Activated CD8-positive, alpha-beta memory T cell treated with anti-CD3 and anti-CD28 coated beads, Interleukin-2, amount 50 U/mL, for 4 hours (primary cell): ENCODE measurements at regions not wholly inside any gene's neighbourhood (a gene's known extent, or its start where the extent isn't known, plus 50 kb on each side); places are given as distances from the start of the nearest gene placed in this dataset.

Experiments
- DNase-seq: peaks from one replicate; pipeline ENCODE4 v3.0.0-alpha.2; 2020

DNA sequence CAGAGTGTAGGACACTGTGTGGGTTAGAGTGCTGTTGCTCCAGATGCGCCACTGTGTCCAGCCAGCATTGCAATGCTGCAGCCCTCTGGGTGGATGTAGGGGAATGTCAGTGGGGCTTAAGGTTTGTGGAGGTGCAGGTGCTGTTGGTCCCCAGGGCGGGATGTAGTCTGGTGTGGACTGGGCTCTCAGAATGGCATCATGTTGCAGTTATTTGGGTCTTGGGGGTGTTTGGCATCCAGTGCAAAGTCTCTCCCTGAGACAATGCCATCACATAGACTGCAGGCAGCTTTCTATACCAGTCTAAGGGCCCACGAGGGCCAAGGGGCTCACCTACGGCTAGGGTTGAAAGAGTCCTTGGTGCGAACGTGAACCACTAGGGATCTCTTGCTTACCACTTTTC is 275.3 kb downstream of the SOX11 start:
- DNase-seq = no peak

DNA sequence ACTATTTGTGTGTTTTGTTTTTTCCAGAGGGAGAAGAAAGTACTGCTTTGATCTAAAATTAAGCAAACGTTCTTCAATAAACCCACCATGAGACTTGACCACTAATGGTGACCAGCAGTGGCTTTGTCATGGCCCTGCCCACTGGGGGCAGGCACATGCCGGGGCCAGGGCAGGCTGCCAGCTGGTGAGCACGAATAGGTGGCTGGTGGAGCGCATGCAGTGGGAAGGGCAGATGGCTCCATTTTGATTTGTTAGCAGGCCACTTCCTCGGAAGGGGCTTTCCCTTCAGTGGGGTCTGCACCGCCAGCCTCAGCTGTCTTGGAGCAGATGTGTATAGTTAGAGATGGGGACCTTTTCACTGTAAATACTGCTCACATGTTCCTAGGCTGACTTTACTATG is 277.1 kb downstream of the SOX11 start:
- DNase-seq = no peak

DNA sequence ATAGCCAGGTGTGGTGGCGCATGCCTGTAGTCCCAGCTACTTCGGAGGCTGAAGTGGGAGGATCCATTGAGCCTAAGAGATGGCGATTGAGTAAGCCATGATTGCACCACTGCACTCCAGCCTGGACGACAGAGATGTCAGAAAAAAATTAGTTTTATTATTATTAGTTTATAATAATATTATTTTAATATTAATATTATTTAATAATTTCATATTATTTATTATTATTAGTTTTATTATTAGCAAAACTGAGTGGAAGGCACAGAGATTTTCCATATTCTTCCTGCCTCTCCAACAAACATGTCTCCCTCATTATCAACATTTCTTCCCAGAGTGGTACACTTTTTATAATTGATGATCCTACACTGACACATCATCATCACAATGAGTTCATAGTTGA is 278.2 kb downstream of the SOX11 start:
- DNase-seq = no peak

DNA sequence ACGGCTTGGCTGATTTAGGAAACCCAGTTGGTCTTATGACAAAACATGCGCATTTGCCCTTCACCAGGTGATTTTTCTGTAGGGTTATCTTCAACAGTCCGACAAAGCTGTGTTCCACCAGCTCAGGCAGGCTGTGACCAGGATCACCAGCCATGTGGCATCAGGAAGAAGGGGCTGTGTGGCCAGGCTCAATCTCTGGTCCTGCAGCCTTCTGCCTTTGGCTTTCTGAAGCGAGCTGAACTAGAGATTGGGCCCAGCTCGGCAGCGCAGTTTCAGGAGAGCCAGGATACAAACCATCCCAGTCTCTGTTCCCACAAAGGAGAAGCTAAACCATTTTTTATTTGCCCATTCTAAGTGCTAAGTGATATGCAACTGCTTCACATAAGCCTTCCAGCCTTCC is 282.3 kb downstream of the SOX11 start:
- no peak for DNase-seq

DNA sequence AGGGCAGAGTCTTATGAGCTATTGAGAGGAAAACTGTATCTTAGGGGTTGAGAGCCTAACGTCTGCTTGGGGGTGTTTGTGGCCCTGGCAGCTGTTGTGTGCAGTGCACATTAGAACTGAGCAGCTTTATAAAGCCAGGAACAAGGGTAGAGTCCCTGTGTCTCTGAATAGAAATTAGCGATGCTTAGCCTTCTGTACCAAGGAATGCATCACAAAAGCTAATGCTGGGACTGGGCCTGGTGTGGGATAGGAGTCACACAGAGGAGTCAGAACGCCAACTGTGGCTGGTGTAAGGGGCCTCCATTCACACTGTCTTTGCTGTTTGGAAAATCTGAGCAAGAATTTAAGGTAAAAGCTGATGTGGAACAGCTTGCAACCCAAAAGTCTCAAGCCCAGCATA is 283.2 kb downstream of the SOX11 start:
- no peak for DNase-seq

DNA sequence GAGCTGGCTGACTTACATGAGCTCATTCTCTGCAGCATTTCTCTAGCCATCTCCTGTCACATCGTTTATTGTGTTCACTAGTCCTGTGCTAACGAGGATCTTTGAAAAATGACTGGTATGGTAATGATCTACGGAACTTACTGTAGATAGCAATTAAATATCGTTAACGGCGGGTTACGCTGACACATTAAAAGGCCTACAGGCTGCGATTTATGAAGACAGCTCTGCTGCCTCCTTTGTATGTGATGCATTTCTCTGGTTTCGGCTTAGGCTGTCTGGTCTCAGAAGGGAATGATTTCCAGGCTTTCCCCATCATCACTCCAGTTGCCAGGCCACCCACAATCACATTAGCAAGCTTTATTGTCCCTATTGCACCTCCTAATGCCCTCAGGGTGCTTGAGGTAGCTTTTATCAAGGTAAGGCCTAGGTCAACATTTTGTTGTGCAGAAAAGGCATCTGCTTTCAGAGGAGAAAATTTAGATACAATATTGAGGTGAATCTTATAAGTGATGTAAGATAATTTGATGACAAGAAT is 284.4 kb downstream of the SOX11 start:
- no peak for DNase-seq

DNA sequence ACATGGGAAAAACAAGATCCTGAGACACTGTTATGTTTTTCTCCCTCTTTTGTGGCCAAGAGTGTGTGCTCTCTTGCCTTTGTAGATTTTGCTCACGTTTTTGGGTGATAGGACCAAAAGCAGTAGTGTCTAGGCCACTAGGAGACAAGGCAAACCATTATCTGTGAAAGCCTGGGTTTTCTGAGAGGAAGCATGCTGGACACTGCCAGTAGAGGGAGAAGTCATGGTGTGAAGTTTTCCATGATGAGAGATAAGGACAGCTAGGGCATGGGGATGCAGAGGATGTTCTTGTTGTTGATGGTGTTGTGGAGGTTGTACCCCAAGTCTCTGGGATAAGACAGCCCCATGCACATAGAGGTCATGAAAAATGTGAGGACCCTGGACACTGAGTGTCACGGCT is 285.3 kb downstream of the SOX11 start:
- DNase-seq = no peak

DNA sequence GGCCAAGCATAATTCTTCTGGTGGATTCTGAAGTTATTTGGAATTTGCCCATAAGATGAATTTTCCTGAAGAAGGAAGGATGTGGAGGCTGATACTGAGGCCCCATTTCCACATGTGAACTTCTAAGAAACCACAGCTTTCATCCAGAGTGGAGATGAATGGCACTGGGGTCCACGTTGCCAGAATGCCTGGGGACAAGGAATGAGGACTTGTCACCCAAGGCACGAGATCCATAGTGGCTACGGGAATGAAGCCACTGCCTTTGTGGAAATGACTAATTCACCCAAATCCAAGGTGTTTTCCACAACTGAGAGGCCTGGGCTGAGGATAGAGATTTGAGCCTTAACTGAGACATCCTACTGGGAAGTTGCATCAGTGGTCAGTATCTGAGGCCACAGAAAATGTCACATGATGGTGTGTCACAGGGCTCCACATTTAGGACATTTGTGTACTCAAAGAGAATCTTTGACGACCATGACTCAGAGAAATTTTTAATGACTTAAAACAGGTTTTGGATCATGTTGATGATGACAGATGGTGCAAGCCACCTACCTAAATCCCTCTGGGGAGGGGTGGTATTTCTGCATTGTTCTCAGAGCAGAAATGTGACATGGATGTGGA is 286.1 kb downstream of the SOX11 start:
- no peak for DNase-seq

DNA sequence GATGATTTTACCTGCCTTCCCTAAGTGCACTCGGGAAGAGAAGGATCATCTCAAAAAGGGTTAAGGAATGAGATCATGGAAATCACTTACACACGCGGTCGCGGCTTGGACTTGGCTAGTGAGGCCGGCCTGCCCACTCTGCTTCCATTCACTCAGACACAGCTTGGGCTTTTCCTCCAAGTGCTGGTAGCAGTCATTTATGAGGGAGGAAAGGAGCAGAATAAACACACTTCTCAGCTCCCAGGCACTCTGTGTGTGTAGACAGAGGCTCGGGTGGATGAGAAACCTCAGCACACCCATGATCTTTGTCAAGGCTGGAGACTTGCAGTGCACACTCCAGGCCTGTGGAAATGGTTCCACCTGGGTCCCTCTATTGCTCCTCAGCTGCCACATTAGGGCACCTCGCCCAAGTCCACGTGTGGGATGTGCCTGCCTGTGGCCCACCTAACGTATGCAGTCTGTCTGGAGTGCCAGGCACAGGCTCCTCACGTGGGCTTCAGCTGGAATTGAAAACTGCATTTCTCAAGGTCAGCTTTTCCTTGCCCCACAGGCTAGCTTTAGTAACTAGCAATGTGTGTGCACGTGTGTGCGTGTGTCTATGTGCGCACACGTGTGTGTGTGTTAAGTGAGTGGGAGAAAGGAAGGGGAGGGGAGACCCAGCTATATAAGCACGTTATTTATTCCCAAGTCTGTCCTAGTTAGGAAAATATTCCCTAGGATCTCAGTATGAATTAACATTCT is 288.4 kb downstream of the SOX11 start:
- no peak for DNase-seq

DNA sequence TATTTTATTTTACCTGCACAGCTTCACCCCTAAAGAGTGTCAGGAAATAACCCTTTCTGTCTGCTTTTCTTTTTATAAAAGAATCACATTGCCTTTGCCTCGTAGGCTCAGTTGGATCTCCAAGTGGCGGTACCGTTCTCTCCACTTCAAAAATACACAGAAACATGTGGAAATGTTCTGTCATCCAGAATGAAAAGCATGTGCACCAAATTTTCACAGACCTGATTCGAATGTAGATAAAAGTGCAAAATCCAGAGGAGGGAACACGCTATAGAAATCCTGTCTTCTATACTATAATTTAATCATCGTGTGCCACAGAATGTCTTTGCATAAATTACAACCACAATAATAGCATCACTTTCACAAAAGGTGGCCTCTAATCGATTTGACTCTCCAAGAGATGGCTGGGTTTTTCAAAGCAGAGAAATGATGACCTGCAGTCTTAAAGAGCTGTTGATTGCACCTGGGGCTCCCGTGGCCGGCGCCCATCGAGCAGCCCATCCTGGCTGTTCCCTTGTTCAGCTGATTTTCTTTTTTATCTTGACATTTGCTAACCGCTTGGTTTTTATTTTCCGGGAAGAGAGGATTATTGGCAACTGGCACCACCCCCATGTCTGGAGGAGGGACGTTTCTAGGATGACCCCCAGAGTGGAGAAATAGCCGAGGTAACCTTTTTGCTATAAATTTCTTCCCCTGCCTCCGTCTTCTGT is 290.2 kb downstream of the SOX11 start:
- DNase-seq = no peak

DNA sequence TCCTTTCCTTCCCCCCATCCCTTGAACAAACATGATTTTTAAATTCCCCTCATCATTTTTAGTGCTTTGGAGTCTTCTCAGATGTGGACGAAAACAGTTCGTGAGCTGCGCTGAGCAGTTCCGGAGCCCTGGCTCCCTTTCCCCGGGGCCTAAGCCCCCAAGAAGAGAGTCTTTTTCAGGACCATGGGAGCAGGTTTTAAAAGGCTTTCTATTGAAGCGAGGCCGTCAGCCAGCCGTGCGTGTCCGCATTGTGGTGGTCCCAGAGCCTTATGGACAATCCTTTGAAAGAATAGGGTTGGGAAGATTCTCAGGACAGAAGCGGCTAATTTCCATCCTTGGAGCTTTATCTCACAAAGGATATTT is 290.7 kb downstream of the SOX11 start:
- no peak for DNase-seq

DNA sequence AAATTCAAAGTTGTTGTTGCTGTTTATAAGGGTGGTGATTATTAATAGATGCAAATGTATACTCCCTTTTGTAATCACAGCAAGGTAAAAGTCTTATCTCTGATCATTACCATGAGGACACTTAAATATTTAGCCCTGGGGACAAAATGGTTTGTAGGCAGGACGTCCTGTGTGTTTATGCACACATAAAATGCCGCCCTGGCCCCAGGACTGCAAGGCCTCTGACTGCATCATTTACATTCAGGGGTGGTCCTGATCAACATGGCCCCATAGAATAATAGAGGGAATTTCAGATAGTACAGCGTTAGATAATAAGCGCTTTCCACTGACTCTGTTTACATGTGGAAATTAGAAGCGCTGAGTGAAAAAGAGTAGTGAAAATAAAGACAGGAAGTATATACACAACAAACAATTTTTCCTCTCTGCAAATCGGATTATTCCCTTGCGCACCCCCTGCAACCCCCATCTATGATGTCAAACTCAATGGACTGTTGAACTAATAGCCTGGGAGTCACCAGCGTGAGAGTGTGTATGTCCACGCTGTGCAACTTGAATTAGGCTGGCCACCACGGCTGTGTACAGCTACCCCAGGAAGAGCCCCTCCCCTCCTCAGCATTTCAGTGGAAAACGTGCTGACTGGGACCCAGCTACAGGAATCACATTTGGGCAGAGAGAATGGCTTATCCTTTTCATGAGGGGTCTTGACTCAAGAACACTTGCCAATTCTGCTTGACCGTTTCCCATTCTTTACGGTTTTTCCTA is 291.5 kb downstream of the SOX11 start:
- DNase-seq = no peak

DNA sequence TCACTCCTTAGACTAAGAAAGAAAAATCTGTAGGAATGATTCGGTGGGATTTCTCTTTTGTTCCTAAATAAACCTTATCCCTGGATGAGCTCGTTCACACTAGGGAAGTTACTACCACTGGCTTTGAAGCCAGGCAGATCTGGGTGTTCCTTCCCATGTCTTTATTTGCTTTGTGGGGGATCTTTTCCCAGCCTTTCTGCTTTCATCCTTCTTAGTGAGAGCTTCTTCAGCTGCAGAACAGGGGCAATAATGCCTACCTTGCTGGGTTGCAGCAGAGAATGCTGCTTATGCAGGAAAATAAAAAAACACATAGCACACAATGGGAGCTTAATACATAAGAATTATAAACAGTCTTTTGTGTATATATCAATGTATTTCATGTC is 292.1 kb downstream of the SOX11 start:
- no peak for DNase-seq

DNA sequence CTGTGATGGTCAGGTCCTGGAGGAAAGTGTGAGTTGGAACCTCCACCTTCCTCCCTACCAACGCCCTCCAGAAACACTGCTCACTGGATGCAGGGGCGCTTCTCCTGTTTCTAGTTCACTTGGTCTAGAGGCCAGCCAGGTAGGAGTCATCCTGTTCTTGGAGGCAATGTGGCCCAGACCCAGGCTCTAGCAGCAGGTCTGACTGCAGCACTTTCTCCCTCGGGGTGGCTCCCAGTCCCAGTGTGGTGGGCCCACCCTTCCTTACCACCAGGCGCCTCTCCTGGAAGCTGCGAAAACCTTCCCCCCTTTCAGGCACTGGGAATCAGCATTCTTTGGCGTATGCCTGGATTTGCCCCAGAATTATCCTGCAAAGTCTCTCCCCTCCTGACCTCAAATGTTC is 292.8 kb downstream of the SOX11 start:
- DNase-seq = no peak

DNA sequence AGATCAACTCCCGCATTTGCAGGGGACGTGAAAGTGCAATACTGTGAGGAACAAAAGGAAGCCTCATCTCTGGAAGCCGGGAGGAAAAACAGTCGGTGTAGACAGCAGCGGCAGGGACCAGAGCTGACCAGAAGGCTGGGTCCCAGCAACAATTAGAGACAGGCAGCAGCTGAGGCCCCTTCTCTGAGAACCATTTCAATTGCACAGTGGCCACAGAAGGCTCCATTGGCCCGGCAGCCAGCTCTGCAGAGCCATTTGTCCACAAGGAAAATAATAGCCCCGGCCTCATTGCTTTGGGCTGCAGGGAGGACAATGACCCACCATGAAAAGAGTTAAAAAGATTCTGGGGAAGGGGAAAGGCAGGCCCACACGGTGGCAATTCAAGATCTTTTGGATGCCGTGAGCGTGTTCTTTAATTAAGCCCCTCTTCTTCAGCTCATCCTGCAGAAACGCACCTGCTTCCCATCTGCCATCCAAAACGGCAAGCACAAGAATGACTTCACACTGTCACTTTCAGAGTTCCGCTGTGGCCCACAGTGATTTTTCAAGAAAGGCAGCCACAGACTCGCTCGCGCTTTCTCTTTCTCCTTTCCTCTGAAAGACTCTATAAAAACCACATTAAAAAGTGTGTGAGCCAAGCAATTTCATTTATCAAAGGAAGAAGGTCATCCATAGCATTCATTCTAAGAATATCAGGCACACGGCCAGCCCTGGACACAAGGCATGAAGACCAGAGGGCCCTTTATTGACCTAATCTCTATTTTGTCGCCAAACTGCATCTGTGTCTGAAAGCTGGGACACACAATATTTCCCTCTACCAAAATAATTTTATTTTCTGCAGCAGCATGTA is 293.6 kb downstream of the SOX11 start:
- no peak for DNase-seq

DNA sequence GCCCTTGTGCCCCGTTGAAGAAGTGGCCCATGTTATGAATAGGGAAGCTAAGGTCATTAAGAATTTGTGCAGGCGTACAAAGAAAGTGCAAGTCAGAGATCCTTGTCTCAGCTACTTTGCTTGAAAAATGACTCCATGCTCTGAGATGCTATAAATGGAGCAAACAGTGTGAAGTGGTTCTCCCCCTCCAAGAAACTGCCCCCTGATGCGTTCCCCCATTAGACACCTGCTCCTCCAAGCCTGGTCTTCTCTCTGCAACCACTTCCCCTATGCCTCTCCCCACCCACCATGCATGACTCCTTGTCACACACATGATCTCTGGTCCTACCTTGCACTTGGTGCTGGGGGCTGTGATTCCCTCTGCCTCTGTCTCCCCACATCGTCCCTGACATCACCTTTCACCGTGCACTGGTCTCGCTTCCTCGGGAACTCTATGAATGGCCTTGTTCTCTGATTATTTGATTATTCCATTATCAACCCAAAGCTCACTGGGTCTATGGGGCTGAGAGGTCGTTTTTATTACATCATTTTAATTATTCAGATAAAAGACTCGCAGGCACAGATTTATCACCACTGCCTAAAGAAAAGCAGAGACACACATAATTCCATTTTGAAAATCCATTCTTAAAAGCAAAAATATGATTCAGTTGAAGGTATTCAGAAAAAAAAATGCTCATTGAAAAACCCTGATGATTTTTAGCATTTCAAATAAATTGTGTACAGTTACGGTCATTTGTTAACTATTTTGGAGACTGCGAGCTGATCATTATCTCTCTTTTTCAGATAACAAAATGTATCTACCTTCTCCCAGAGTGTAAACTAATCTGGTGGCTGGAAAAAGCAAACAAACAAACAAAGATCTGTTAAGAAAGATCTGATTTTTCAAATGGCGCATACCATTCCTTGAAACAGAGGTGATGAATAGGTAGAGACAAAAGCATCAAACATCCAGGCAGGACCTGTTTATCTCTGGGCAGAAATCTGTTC is 294.9 kb downstream of the SOX11 start:
- no peak for DNase-seq

DNA sequence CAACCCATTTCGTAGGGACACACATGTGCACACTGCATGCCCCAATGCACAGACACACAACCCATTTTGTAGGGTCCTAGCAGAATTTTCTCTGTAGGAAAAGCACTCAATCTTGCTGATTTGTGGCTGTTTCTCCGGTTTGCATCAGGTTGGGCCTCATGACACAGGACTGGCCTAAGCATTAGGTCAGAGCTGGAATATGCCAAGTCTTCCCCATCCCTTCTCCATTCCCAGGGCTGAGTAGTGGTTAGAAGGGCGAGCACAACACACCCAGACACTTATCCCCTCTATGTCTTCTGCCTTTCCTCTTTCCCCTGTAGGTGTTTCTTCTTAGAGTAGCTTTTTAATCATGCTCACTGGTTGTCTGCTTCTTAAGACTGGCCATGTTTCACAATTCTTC is 295.9 kb downstream of the SOX11 start:
- no peak for DNase-seq

DNA sequence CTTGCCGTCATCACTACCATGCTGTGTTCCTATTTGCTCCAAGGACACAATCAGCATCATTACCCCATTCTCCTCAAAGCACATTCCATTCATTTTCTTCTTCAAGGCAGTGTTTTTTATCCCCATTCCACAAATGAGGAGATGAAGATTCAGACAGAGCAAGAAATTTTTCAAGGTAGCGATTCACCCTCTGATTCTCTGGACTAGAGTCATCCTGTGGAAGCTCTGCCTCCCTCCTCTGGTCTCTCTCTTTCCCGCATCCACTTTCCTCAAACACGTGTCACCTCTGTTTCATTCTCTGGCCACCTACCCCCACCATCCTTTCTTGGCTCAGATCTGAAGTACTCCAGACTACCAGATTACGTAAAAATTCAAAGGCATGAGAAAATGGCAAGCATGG is 297.9 kb downstream of the SOX11 start:
- DNase-seq = no peak

DNA sequence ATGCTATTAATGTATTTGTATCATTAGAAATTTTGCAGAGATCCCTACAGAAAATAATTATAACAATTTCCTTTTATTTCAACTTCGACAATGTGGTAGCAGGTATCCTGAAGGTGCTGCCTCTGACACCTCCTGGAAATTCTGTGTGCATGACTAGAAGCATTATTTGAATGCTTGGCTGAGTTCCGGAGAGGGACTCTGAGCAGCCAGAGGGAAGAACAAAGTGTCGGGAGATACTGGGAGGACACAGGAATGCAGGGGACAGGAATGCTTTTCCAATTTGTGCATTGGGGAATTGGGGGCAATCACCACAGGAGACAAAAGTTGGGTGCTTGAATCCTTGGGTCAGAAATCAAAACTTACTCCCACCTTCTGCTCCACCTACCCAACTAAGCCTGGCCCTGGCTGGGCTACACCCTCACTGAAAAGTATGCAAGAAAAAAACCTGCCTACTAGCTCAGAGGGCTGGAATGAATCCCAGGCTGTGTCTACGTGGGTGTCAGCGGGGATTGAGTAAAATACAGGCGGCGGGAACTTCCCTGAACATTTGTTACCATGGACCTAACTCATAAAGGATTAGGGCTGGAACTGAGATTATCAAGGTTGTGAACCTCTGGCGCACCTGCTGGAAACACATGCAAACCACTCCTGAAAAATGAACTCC is 299.3 kb downstream of the SOX11 start:
- no peak for DNase-seq

DNA sequence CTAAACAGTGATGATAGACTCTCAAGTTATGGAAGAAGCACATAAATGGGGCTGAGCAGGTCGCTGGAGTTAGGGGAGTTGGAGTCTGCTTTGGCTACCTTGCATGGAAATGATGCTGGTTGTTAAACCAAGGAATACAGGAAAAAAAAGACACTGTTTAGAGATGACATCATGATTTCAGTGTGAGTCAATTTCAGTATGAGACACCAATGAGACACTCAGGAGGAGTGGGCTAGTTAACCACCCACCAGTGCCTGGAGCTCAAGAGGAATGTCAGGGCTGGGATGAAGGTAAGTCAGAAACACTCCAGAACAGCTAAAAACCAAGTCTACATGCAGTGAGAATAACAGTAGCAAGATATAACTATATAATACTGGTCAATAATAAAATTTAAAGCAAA is 303.6 kb downstream of the SOX11 start:
- DNase-seq = no peak

DNA sequence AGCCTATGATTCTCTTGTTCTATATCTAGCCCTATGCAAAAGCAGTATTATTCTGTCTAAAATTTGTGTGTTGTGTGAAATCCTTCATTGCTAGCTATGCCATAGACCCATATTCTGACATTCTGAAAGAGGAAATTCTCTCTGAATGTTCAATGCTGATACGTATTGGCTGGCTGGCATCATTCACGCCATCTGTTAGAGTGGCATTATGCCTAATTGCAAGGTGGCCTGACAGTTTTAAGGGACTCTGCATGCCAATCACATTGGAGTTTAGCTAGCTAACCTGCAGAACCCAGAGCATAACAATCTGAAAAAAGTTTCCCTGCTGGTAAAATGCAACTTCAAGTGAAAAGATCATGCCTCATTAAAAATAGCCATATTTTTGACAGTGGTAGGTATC is 316.0 kb downstream of the SOX11 start:
- no peak for DNase-seq
